Osteocyte (in vitro differentiated cells): ENCODE measurements at regions not wholly inside any gene's neighbourhood (a gene's known extent, or its start where the extent isn't known, plus 50 kb on each side); places are given as distances from the start of the nearest gene placed in this dataset.

Experiments used
- DNase-seq: peaks from one replicate; pipeline ENCODE4 v3.0.0; 2021; ENCODE audit warnings: mixed read lengths; ENCODE audit not compliant: unreplicated experiment; ENCODE audit errors: extremely low spot score
- H3K27ac Mint-ChIP-seq: one replicate; pipeline ENCODE4 v1.8.0; 2021; ENCODE audit warnings: mild to moderate bottlenecking, mixed read lengths; ENCODE audit not compliant: unreplicated experiment
- H3K27me3 Mint-ChIP-seq: one replicate; pipeline ENCODE4 v1.8.0; 2021; ENCODE audit warnings: mixed read lengths; ENCODE audit not compliant: unreplicated experiment
- H3K36me3 Mint-ChIP-seq: one replicate; pipeline ENCODE4 v1.8.0; 2021; ENCODE audit warnings: mixed read lengths; ENCODE audit not compliant: unreplicated experiment
- H3K4me1 Mint-ChIP-seq: one replicate; pipeline ENCODE4 v1.8.0; 2021; ENCODE audit warnings: mixed read lengths; ENCODE audit not compliant: unreplicated experiment
- H3K4me3 Mint-ChIP-seq: one replicate; pipeline ENCODE4 v1.8.0; 2021; ENCODE audit warnings: mild to moderate bottlenecking, moderate library complexity, mixed read lengths; ENCODE audit not compliant: unreplicated experiment
- H3K9me3 Mint-ChIP-seq: one replicate; pipeline ENCODE4 v1.8.0; 2021; ENCODE audit warnings: mixed read lengths; ENCODE audit not compliant: unreplicated experiment
- TF ChIP-seq, protein P1 (sequence below): fragments of 200-600 bp; sonication (generic); IDR thresholded peaks from 2 replicates; pipeline ENCODE4 v1.5.0; 2021; ENCODE audit warnings: antibody characterized with exemption, mild to moderate bottlenecking, moderate library complexity

DNA sequence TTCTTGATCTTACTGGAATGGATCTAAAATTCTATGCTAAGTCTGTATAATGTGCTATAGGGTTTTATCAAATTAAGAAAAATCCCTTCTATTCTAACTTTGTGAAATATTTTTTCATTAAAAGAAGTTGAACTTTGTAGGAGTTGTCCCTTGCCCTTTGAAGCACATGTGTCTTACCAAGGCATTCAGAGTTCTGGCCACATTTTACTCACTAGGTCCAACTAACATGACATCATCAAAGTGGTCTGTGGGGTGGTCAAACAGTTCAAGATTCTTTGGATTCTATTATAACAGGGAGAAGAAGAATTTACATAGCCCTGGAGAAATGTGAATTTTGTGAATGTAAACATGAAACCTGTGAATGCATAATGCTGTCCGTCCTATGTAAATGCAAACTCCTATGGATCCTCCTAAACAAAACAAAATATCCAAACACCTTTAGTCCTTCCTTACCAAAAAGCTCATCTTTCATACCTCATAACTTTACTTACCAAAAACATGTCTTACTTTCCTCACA lies 88.7 kb downstream of the EBNA1BP2 start:
- Mint-ChIP-seq H3K9me3 (no peaks in the 10 kb centered on the region), H3K4me3 (no peak overlapping the region), H3K27ac (no peak overlapping the region), H3K36me3 (no peaks in the 10 kb centered on the region), H3K27me3 (no peaks in the 10 kb centered on the region), H3K4me1 (no peaks in the 10 kb centered on the region)
- TF ChIP-seq, protein P1, sequence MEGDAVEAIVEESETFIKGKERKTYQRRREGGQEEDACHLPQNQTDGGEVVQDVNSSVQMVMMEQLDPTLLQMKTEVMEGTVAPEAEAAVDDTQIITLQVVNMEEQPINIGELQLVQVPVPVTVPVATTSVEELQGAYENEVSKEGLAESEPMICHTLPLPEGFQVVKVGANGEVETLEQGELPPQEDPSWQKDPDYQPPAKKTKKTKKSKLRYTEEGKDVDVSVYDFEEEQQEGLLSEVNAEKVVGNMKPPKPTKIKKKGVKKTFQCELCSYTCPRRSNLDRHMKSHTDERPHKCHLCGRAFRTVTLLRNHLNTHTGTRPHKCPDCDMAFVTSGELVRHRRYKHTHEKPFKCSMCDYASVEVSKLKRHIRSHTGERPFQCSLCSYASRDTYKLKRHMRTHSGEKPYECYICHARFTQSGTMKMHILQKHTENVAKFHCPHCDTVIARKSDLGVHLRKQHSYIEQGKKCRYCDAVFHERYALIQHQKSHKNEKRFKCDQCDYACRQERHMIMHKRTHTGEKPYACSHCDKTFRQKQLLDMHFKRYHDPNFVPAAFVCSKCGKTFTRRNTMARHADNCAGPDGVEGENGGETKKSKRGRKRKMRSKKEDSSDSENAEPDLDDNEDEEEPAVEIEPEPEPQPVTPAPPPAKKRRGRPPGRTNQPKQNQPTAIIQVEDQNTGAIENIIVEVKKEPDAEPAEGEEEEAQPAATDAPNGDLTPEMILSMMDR: no peak
- no peak for DNase-seq

DNA sequence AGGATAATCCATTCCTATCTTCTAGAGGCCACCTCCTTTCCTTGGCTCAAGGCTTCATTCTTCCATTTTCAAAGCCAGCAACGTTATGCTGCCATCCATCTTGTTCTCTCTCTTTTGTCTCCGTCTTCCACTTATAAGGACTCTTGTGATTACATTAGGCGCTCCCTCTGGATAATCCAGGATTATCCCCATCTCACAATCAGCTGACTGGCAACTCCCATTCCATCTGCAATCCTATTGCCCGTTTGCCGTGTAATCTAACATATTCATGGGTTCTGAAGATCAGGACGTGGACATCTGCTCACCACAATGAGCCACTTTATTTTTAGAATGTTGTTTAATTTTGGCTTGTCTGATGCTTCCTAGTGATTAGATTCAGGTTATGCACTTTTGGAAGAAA lies 89.3 kb downstream of the EBNA1BP2 start:
- Mint-ChIP-seq H3K9me3 (no peaks in the 10 kb centered on the region), H3K27ac (no peak overlapping the region)

DNA sequence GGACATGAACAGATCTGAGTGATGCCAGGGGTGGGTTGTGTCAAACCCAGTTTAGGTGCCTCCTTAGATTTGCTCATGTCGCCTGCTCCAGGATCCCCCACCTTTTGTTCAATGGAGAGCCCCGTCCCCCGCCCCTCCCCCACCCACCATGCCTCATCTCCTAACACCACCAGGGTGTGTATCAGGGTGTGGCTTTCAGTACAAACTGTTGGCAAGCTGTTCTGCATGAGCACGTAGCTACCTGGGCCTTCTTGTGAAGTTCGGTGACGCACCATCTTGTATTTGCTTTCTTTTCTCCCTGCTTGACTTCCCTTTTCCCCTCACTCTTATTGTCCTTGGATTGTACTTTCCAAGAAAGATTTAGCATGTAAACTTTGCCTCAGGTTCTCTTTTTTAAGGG lies 94.8 kb downstream of the EBNA1BP2 start:
- TF ChIP-seq, protein P1: no peak
- Mint-ChIP-seq H3K9me3 (no peaks in the 10 kb centered on the region), H3K27me3 (no peaks in the 10 kb centered on the region), H3K36me3 (no peaks in the 10 kb centered on the region), H3K4me1 (peaks cover 2% of the 10 kb centered on the region), H3K4me3 (no peak overlapping the region), H3K27ac (no peak overlapping the region)
- no peak for DNase-seq

More for the DNA sequence above, 89.3 kb downstream of the EBNA1BP2 start:
- TF ChIP-seq, protein P1: no peak
- Mint-ChIP-seq H3K36me3 (no peaks in the 10 kb centered on the region), H3K27me3 (no peaks in the 10 kb centered on the region), H3K4me1 (no peaks in the 10 kb centered on the region), H3K4me3 (no peak overlapping the region)
- DNase-seq: no peak

DNA sequence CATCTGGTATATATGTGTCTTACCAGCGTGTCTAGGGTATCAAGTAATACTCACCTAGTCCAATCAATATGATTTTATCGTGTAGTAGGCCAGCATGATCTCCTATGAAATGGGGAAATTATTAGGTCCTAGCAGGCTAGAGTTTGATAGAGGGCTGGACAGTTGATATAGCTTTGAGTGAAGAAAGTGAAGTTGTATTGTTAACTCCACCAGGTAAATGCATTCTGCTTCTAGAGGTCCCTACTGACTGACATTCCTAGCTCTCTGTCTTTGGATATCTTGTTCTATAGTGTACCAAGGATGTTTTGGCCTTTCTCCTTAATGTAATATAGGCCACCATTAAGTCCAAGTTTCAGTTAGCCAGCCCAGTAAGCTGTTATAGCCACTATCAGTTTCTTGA lies 97.4 kb downstream of the EBNA1BP2 start:
- Mint-ChIP-seq H3K9me3 (no peaks in the 10 kb centered on the region), H3K4me1 (peaks cover 11% of the 10 kb centered on the region), H3K4me3 (no peak overlapping the region), H3K27me3 (no peaks in the 10 kb centered on the region), H3K36me3 (no peaks in the 10 kb centered on the region), H3K27ac (no peak overlapping the region)
- TF ChIP-seq, protein P1: no peak
- DNase-seq: no peak

DNA sequence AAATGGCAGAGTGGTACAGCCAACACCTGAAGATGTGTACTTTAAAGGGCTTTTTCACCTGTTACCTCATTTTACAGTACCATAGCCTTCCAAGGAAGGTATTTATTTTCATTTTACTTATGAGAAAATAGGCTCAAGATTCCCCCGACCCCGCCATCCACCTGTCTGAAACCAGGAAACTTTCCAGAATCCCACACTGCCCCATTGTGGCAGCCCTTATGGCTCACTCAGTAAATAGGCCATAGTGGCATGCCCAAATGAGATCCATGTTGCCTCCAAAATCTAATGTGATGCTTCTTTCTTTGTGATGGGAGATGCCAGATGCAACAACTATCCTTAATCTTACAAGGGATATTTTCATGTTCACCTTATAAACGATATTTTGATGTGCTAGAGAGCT lies 97.8 kb downstream of the EBNA1BP2 start:
- Mint-ChIP-seq H3K27ac (no peak overlapping the region), H3K36me3 (no peaks in the 10 kb centered on the region), H3K4me3 (no peak overlapping the region), H3K27me3 (no peaks in the 10 kb centered on the region), H3K9me3 (no peaks in the 10 kb centered on the region), H3K4me1 (peaks cover 16% of the 10 kb centered on the region)
- no peak for DNase-seq
- TF ChIP-seq, protein P1: no peak
